ENCODE measurements at regions not wholly inside any gene's neighbourhood (a gene's known extent, or its start where the extent isn't known, plus 50 kb on each side); places are given as distances from the start of the nearest gene placed in this dataset.

DNA sequence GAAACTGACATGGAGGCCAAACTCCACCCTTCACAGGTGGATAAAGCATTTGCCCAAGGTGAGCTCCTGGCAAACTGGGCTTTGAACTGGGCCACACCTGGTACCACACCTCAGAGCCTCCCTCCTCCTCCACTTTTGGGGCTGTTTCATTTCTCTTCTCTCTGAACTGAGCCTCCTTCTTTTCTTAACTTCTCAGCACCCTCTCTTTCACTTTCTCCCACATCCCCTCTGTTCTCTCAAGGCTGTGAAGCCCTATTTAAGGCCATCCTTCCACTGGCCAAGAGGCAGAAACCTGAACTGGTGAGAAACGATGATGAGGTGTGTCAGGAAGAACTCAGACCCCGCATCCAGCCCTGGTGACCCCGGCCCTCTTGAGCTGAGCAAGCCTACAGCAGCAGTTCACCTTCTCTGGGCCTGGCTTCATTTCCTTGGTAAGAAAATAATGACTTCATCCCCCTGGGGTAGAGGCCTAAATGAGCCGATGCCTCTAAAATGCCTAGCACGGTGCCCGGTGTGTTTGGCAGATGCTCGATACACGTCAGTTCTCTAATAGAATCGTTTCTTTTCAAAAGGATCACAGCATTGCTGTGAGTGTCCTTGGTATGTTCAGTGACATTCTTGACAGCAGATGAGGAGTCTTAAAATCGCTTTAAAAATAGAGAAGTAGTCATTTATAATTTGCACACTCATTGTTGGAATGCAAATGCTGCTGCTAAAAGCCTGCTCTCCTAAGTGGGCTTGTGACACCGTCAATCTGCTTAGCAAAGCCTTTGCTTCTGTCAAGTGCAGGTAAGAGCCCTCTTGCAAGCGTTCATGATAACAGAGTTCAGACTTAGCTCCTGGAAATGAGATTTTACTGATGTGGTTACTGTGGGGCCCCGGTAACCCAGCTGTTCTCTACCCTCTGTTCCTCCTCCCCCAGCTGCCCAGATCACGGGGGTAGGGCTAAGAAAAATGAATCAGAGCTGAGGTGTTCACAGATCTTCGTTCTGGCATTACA, 97.7 kb upstream of the ATP2B2 start:
- H3K27ac ChIP-seq (ENCODE audit: low read depth, low read length) = no peak overlapping the region
- no peaks in the 10 kb centered on the region for H3K36me3 Mint-ChIP-seq (ENCODE audit: low read depth, unreplicated experiment)
- no peak overlapping the region for H3K4me2 ChIP-seq (ENCODE audit: low read length)
- H3K79me2 ChIP-seq (ENCODE audit: insufficient read depth, low read length) = no peaks in the 10 kb centered on the region
- H3K4me1 Mint-ChIP-seq (ENCODE audit: low read depth, unreplicated experiment) = peaks cover 13% of the 10 kb centered on the region
- peaks cover 19% of the 10 kb centered on the region for H3K27me3 ChIP-seq (ENCODE audit: insufficient read depth, low read length)
- H2AFZ ChIP-seq (ENCODE audit: low read depth, low read length) = no peak overlapping the region
- no peaks in the 10 kb centered on the region for H3K36me3 ChIP-seq (ENCODE audit: insufficient read depth, low read length)
- no peak overlapping the region for H3K9ac ChIP-seq (ENCODE audit: low read length)
- no peak overlapping the region for H3K27ac Mint-ChIP-seq (ENCODE audit: unreplicated experiment)
- H3K9me3 ChIP-seq (ENCODE audit: insufficient read depth, low read depth, low read length) = no peaks in the 10 kb centered on the region
- peak overlapping the region; percentile 60 for H3K4me3 Mint-ChIP-seq (ENCODE audit: unreplicated experiment)
- peaks cover 2% of the 10 kb centered on the region for H3K9me3 Mint-ChIP-seq (ENCODE audit: unreplicated experiment)
- no peak for TF ChIP-seq EZH2 (IDR thresholded peaks at IDR 0.05; ENCODE audit: insufficient read depth, low read length)
- TF ChIP-seq, protein P1, sequence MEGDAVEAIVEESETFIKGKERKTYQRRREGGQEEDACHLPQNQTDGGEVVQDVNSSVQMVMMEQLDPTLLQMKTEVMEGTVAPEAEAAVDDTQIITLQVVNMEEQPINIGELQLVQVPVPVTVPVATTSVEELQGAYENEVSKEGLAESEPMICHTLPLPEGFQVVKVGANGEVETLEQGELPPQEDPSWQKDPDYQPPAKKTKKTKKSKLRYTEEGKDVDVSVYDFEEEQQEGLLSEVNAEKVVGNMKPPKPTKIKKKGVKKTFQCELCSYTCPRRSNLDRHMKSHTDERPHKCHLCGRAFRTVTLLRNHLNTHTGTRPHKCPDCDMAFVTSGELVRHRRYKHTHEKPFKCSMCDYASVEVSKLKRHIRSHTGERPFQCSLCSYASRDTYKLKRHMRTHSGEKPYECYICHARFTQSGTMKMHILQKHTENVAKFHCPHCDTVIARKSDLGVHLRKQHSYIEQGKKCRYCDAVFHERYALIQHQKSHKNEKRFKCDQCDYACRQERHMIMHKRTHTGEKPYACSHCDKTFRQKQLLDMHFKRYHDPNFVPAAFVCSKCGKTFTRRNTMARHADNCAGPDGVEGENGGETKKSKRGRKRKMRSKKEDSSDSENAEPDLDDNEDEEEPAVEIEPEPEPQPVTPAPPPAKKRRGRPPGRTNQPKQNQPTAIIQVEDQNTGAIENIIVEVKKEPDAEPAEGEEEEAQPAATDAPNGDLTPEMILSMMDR (IDR thresholded peaks at IDR 0.05; ENCODE audit: insufficient read depth, low read depth, low read length) = no peak
- FAIRE-seq = no peak
- H3K4me1 ChIP-seq (ENCODE audit: insufficient read depth, low read length) = peaks cover 17% of the 10 kb centered on the region
- peaks cover 67% of the 10 kb centered on the region for H3K27me3 Mint-ChIP-seq (ENCODE audit: low read depth, unreplicated experiment)
- H3K4me3 ChIP-seq (ENCODE audit: insufficient read depth, low read depth, low read length) = no peak overlapping the region
- DNase-seq (ENCODE audit: low read depth) = no peak
- no peaks in the 10 kb centered on the region for H4K20me1 ChIP-seq (ENCODE audit: insufficient read depth, low read length)

DNA sequence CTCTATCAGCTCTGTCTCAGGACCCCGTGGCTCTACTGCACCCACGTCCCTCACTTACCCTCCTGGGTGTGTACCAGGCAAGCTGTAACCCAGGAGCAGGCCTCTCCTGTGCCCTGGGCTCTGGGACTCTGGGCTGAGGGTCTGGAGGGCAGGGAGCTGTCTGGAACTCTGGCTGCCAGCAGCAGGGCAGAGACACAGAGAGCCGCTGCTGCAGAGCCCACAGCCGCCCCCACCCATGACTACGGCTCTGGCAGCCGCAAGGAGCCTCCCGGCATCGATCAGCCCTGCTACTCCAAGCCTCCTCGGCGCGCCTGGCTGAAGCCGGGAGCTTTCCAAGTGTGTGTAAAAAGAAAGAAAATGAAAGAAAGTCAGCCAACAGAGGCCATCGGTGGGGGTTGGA, 103.7 kb upstream of the ATP2B2 start:
- no peaks in the 10 kb centered on the region for H3K9me3 ChIP-seq (ENCODE audit: insufficient read depth, low read depth, low read length)
- Mint-ChIP-seq H3K27me3 (ENCODE audit: low read depth, unreplicated experiment) (peaks cover 52% of the 10 kb centered on the region), H3K9me3 (ENCODE audit: unreplicated experiment) (peaks cover 19% of the 10 kb centered on the region), H3K4me3 (ENCODE audit: unreplicated experiment) (no peak overlapping the region), H3K4me1 (ENCODE audit: low read depth, unreplicated experiment) (no peaks in the 10 kb centered on the region), H3K36me3 (ENCODE audit: low read depth, unreplicated experiment) (no peaks in the 10 kb centered on the region), H3K27ac (ENCODE audit: unreplicated experiment) (no peak overlapping the region)
- no peaks in the 10 kb centered on the region for H3K36me3 ChIP-seq (ENCODE audit: insufficient read depth, low read length)
- no peaks in the 10 kb centered on the region for H3K4me1 ChIP-seq (ENCODE audit: insufficient read depth, low read length)
- no peaks in the 10 kb centered on the region for H4K20me1 ChIP-seq (ENCODE audit: insufficient read depth, low read length)
- FAIRE-seq (no peak), DNase-seq (ENCODE audit: low read depth) (no peak)
- H3K4me3 ChIP-seq (ENCODE audit: insufficient read depth, low read depth, low read length) = no peak overlapping the region
- H3K79me2 ChIP-seq (ENCODE audit: insufficient read depth, low read length) = no peaks in the 10 kb centered on the region
- H3K4me2 ChIP-seq (ENCODE audit: low read length) = no peak overlapping the region
- peaks cover 20% of the 10 kb centered on the region for H3K27me3 ChIP-seq (ENCODE audit: insufficient read depth, low read length)
- no peak overlapping the region for H2AFZ ChIP-seq (ENCODE audit: low read depth, low read length)
- H3K9ac ChIP-seq (ENCODE audit: low read length) = no peak overlapping the region
- no peak overlapping the region for H3K27ac ChIP-seq (ENCODE audit: low read depth, low read length)
- TF ChIP-seq, protein P1 (IDR thresholded peaks at IDR 0.05; ENCODE audit: insufficient read depth, low read depth, low read length) = no peak

GRCh38 chr3:10614168-10614567, 108.8 kb upstream of the ATP2B2 start:
- Mint-ChIP-seq H3K36me3 (ENCODE audit: low read depth, unreplicated experiment) (peaks cover 2% of the 10 kb centered on the region), H3K27ac (ENCODE audit: unreplicated experiment) (no peak overlapping the region), H3K4me1 (ENCODE audit: low read depth, unreplicated experiment) (no peaks in the 10 kb centered on the region), H3K9me3 (ENCODE audit: unreplicated experiment) (peaks cover 21% of the 10 kb centered on the region), H3K4me3 (ENCODE audit: unreplicated experiment) (no peak overlapping the region), H3K27me3 (ENCODE audit: low read depth, unreplicated experiment) (peaks cover 53% of the 10 kb centered on the region)
- TF ChIP-seq, protein P1 (IDR thresholded peaks at IDR 0.05; ENCODE audit: insufficient read depth, low read depth, low read length) = no peak
- no peak for TF ChIP-seq EZH2 (IDR thresholded peaks at IDR 0.05; ENCODE audit: insufficient read depth, low read length)
- Histone ChIP-seq H3K27me3 (ENCODE audit: insufficient read depth, low read length) (peaks cover 10% of the 10 kb centered on the region), H3K9me3 (ENCODE audit: insufficient read depth, low read depth, low read length) (peaks cover 3% of the 10 kb centered on the region), H3K36me3 (ENCODE audit: insufficient read depth, low read length) (no peaks in the 10 kb centered on the region), H3K4me2 (ENCODE audit: low read length) (no peak overlapping the region), H3K9ac (ENCODE audit: low read length) (no peak overlapping the region), H2AFZ (ENCODE audit: low read depth, low read length) (no peak overlapping the region), H3K4me1 (ENCODE audit: insufficient read depth, low read length) (no peaks in the 10 kb centered on the region), H3K79me2 (ENCODE audit: insufficient read depth, low read length) (no peaks in the 10 kb centered on the region), H4K20me1 (ENCODE audit: insufficient read depth, low read length) (no peaks in the 10 kb centered on the region), H3K27ac (ENCODE audit: low read depth, low read length) (no peak overlapping the region), H3K4me3 (ENCODE audit: insufficient read depth, low read depth, low read length) (no peak overlapping the region)
- DNase-seq (ENCODE audit: low read depth) (no peak), FAIRE-seq (no peak)

Data from astrocyte (in vitro differentiated cells and primary cell).